HepG2 (cell line): ENCODE measurements at regions not wholly inside any gene's neighbourhood (a gene's known extent, or its start where the extent isn't known, plus 50 kb on each side); places are given as distances from the start of the nearest gene placed in this dataset.

Source experiments
- ATAC-seq: fragments of 200-7000 bp; cut with Tn5 transposase; 3 replicates; pipeline ENCODE4 v1.9.1; 2020; ENCODE audit warnings: mild to moderate bottlenecking, moderate library complexity
- BruUV-seq: library from RNA; stranded (reverse); fragments of 400-500 nt; replicated peaks from 2 replicates; lab custom pipeline; 2021; lab: Mats Ljungman, UMichigan
- CTCF ChIA-PET: fragments of 300-600 bp; formaldehyde crosslinking; extraction: SDS; loops from one replicate; lab custom pipeline; 2021; ENCODE audit warnings: low total read pairs, inconsistent platforms, low intra/inter-chr PET ratio; lab: Yijun Ruan, JAX
- POLR2A ChIA-PET: fragments of 350-600 bp; sonication (Branson Sonifier 250); formaldehyde crosslinking; loops from one replicate; lab custom pipeline; 2020; ENCODE audit warnings: antibody characterized with exemption, inconsistent platforms; lab: Yijun Ruan, JAX
- DNase-seq: peaks from one replicate; pipeline ENCODE4 v3.0.0-alpha.2; 2015; ENCODE audit warnings: low spot score
- FAIRE-seq: peaks from 3 replicates; lab custom pipeline; 2011; peaks lifted over from hg19 to GRCh38; lab: Jason Lieb, UNC
- H2AFZ ChIP-seq: one replicate; pipeline ENCODE4 v1.6.1; 2011; ENCODE audit warnings: low read length, inconsistent platforms
- H3K27ac ChIP-seq: fragments of 300-600 bp; 3 replicates; pipeline ENCODE4 v1.8.0; 2011; ENCODE audit warnings: mixed run types, mild to moderate bottlenecking, mixed read lengths, low read length, inconsistent platforms; ENCODE audit not compliant: insufficient read depth; ENCODE audit errors: extremely low read length
- H3K27me3 ChIP-seq, 2 experiments: fragments of 200-600 bp in 1 of 2; 2 replicates in 1 of 2; 3 replicates in 1 of 2; pipeline versions ENCODE4 v1.6.0 to v1.8.0; 2011; ENCODE audit warnings: low read length in 2 of 2, mild to moderate bottlenecking in 2 of 2, moderate library complexity in 2 of 2, inconsistent platforms in 1 of 2; ENCODE audit not compliant: insufficient read depth in 2 of 2, control insufficient read depth in 1 of 2
- H3K36me3 ChIP-seq, 2 experiments: fragments of 200-600 bp in 1 of 2; replicated peaks in 1 of 2; 2 replicates in 1 of 2; 3 replicates in 1 of 2; pipeline versions ENCODE4 v1.5.1 to v1.8.0; 2011; ENCODE audit warnings: low read length in 2 of 2, inconsistent platforms in 1 of 2; ENCODE audit not compliant: insufficient read depth in 2 of 2, control insufficient read depth in 1 of 2
- H3K4me1 ChIP-seq: 2 replicates; pipeline ENCODE4 v1.5.1; 2012; ENCODE audit warnings: low read length, inconsistent platforms; ENCODE audit not compliant: insufficient read depth
- H3K4me2 ChIP-seq: 2 replicates; pipeline ENCODE4 v1.6.0; 2011; ENCODE audit warnings: low read depth, low read length, inconsistent platforms
- H3K4me3 ChIP-seq, 3 experiments: fragments of 200-600 bp in 1 of 3; sonication (generic), shearing (Covaris generic) in 1 of 3; replicated peaks in 1 of 3; 2 replicates each; pipeline ENCODE4 v1.5.1; 2011 to 2016; ENCODE audit warnings: low read length in 3 of 3, inconsistent platforms in 2 of 3, low read depth in 2 of 3, mild to moderate bottlenecking in 2 of 3, control low read depth in 1 of 3, mixed read lengths in 1 of 3; ENCODE audit not compliant: insufficient read depth in 1 of 3
- H3K79me2 ChIP-seq: one replicate; pipeline ENCODE4 v1.6.1; 2011; ENCODE audit warnings: low read length, inconsistent platforms; ENCODE audit not compliant: insufficient read depth
- H3K9ac ChIP-seq: 2 replicates; pipeline ENCODE4 v1.6.0; 2011; ENCODE audit warnings: mild to moderate bottlenecking, low read depth, low read length, inconsistent platforms; ENCODE audit not compliant: insufficient read depth
- H3K9me3 ChIP-seq: 2 replicates; pipeline ENCODE4 v1.5.1; 2012; ENCODE audit warnings: mild to moderate bottlenecking, low read length
- H4K20me1 ChIP-seq: 2 replicates; pipeline ENCODE4 v1.6.0; 2011; ENCODE audit warnings: inconsistent platforms, mild to moderate bottlenecking, low read length, moderate library complexity; ENCODE audit not compliant: insufficient read depth
- ARNTL ChIP-seq: sonication (generic); formaldehyde crosslinking; IDR thresholded peaks from 2 replicates; pipeline ENCODE4 v1.4.0; 2020; ENCODE audit warnings: mild to moderate bottlenecking, missing genetic modification reagents
- CBX2 ChIP-seq, 2 experiments: fragments of 200-600 bp in 1 of 2; sonication (generic); formaldehyde crosslinking in 1 of 2; IDR thresholded peaks; 2 replicates each; pipeline versions ENCODE4 v1.7.0 to v1.8.1; 2018 to 2022; ENCODE audit warnings: low read depth in 2 of 2, low read length in 1 of 2, mild to moderate bottlenecking in 1 of 2, missing genetic modification reagents in 1 of 2
- CENPX ChIP-seq: sonication (generic); formaldehyde crosslinking; IDR thresholded peaks from 2 replicates; pipeline ENCODE4 v1.9.0; 2021; ENCODE audit warnings: mild to moderate bottlenecking, missing genetic modification reagents, moderate library complexity
- DPF2 ChIP-seq: sonication (generic); formaldehyde crosslinking; IDR thresholded peaks from 2 replicates; pipeline ENCODE4 v1.4.0; 2020; ENCODE audit warnings: mild to moderate bottlenecking, low read depth, missing genetic modification reagents, borderline replicate concordance
- ISL2 ChIP-seq: sonication (generic); formaldehyde crosslinking; IDR thresholded peaks from 2 replicates; pipeline ENCODE4 v1.5.0; 2020; ENCODE audit warnings: missing genetic modification reagents
- RFX5 ChIP-seq: IDR thresholded peaks from 2 replicates; pipeline ENCODE4 v1.6.1; 2011; ENCODE audit warnings: low read depth, low read length, improper control_type of control experiment
- SIN3B ChIP-seq: fragments of 150-350 bp; IDR thresholded peaks from 2 replicates; pipeline ENCODE4 v1.6.1; 2014; ENCODE audit warnings: low read length
- ZBTB20 ChIP-seq: sonication (generic); formaldehyde crosslinking; IDR thresholded peaks from 2 replicates; pipeline ENCODE4 v1.8.1; 2023; ENCODE audit warnings: missing genetic modification reagents, low read depth, mild to moderate bottlenecking, borderline replicate concordance
- ZFP62 ChIP-seq: sonication (generic); formaldehyde crosslinking; IDR thresholded peaks from 2 replicates; pipeline ENCODE4 v1.4.0; 2020; ENCODE audit warnings: missing genetic modification reagents
- ZNF747 ChIP-seq: sonication (generic); formaldehyde crosslinking; IDR thresholded peaks from 2 replicates; pipeline ENCODE4 v1.8.1; 2023; ENCODE audit warnings: missing genetic modification reagents, mild to moderate bottlenecking, borderline replicate concordance
- WGBS: methylation state at CpG from one replicate; pipeline ENCODE4 v1.1.6; 2017; ENCODE audit warnings: low lambda C conversion rate; 5-methylcytosine and 5-hydroxymethylcytosine counted together
- in situ Hi-C: cut with HindIII; loops from 2 replicates; pipeline ENCODE4 v1.10.0; 2017; ENCODE audit warnings: low pct_unique_long_range_greater_than_20kb; ENCODE audit not compliant: extremely low pct_ligation_motif_present
- intact Hi-C: fragments of 100-400 bp; cut with micrococcal nuclease; formaldehyde crosslinking; loops from one replicate; pipeline ENCODE4 v1.10.0; 2022; ENCODE audit not compliant: unreplicated experiment
- TF ChIP-seq, protein P1 (sequence below): sonication (generic); formaldehyde crosslinking; IDR thresholded peaks from 2 replicates; pipeline ENCODE4 v1.8.1; 2023; ENCODE audit warnings: mild to moderate bottlenecking, missing genetic modification reagents
- TF ChIP-seq, protein P2 (sequence below): sonication (generic); formaldehyde crosslinking; IDR thresholded peaks from 2 replicates; pipeline ENCODE4 v1.8.0; 2022; ENCODE audit warnings: missing genetic modification reagents, mild to moderate bottlenecking, borderline replicate concordance
- TF ChIP-seq, protein P3 (sequence below), 2 experiments: sonication (generic) in 1 of 2; formaldehyde crosslinking in 1 of 2; IDR thresholded peaks; 2 replicates each; pipeline versions ENCODE4 v1.6.1 to v1.9.0; 2014 to 2022; ENCODE audit warnings: antibody characterized with exemption in 1 of 2, borderline replicate concordance in 1 of 2, inconsistent platforms in 1 of 2, low read depth in 1 of 2, missing genetic modification reagents in 1 of 2
- TF ChIP-seq, protein P4 (sequence below): IDR thresholded peaks from 2 replicates; pipeline ENCODE4 v1.6.1; 2016; ENCODE audit warnings: missing compliant biosample characterization, missing genetic modification reagents, borderline replicate concordance

DNA sequence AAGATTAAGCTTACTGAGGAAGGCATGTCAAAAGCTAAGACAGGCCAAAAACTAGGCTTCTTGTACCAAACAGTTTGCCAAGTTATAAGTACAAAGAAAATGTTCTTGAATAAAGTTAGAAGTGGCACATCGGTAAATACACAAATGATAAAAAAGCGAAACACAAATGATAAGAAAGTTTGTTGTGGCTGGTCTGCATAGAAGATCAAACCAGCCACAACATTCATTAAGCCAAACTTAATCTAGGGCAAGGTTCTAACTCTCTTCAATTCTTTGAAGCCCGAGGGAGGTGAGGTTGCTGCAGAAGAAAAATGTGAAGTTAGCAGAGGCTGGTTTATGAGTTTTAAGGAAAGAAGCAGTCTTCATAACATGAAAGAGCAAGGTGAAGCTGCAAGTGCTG is 1119.6 kb upstream of the FLRT2 start:
- intact Hi-C loops, result no loop called here
- H3K36me3 ChIP-seq, result no peaks in the 10 kb centered on the region
- no peaks in the 10 kb centered on the region for H3K79me2 ChIP-seq
- H4K20me1 ChIP-seq, result no peaks in the 10 kb centered on the region
- ChIA-PET CTCF (no interaction called here), POLR2A (no interaction called here)
- H2AFZ ChIP-seq, result no peak overlapping the region
- peaks cover 67% of the 10 kb centered on the region for H3K9me3 ChIP-seq
- FAIRE-seq (no peak), ATAC-seq (no peak), DNase-seq (no peak)
- BruUV-seq, result no TSS peak
- no peaks in the 10 kb centered on the region for H3K4me1 ChIP-seq
- H3K27ac ChIP-seq, result no peak overlapping the region
- no peak overlapping the region for H3K4me3 ChIP-seq
- WGBS, result 40% methylated on average over 3 of the region's 3 CpGs
- H3K27me3 ChIP-seq, result no peaks in the 10 kb centered on the region
- in situ Hi-C loops, result no loop called here
- H3K4me2 ChIP-seq, result no peak overlapping the region
- H3K9ac ChIP-seq, result no peak overlapping the region
- TF ChIP-seq, protein P1, sequence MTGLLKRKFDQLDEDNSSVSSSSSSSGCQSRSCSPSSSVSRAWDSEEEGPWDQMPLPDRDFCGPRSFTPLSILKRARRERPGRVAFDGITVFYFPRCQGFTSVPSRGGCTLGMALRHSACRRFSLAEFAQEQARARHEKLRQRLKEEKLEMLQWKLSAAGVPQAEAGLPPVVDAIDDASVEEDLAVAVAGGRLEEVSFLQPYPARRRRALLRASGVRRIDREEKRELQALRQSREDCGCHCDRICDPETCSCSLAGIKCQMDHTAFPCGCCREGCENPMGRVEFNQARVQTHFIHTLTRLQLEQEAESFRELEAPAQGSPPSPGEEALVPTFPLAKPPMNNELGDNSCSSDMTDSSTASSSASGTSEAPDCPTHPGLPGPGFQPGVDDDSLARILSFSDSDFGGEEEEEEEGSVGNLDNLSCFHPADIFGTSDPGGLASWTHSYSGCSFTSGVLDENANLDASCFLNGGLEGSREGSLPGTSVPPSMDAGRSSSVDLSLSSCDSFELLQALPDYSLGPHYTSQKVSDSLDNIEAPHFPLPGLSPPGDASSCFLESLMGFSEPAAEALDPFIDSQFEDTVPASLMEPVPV (CRISPR knock-in tag), result no peak
- no peak for TF ChIP-seq DPF2
- no peak for TF ChIP-seq SIN3B
- TF ChIP-seq ISL2 (CRISPR knock-in tag), result no peak
- TF ChIP-seq, protein P2, sequence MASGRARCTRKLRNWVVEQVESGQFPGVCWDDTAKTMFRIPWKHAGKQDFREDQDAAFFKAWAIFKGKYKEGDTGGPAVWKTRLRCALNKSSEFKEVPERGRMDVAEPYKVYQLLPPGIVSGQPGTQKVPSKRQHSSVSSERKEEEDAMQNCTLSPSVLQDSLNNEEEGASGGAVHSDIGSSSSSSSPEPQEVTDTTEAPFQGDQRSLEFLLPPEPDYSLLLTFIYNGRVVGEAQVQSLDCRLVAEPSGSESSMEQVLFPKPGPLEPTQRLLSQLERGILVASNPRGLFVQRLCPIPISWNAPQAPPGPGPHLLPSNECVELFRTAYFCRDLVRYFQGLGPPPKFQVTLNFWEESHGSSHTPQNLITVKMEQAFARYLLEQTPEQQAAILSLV, result no peak
- TF ChIP-seq, protein P3, sequence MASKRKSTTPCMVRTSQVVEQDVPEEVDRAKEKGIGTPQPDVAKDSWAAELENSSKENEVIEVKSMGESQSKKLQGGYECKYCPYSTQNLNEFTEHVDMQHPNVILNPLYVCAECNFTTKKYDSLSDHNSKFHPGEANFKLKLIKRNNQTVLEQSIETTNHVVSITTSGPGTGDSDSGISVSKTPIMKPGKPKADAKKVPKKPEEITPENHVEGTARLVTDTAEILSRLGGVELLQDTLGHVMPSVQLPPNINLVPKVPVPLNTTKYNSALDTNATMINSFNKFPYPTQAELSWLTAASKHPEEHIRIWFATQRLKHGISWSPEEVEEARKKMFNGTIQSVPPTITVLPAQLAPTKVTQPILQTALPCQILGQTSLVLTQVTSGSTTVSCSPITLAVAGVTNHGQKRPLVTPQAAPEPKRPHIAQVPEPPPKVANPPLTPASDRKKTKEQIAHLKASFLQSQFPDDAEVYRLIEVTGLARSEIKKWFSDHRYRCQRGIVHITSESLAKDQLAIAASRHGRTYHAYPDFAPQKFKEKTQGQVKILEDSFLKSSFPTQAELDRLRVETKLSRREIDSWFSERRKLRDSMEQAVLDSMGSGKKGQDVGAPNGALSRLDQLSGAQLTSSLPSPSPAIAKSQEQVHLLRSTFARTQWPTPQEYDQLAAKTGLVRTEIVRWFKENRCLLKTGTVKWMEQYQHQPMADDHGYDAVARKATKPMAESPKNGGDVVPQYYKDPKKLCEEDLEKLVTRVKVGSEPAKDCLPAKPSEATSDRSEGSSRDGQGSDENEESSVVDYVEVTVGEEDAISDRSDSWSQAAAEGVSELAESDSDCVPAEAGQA (IDR thresholded peaks at IDR 0.05; ENCODE audit: low read depth), result no peak
- TF ChIP-seq, protein P3 (CRISPR knock-in tag; IDR thresholded peaks at IDR 0.05; ENCODE audit: borderline replicate concordance), result no peak
- TF ChIP-seq, protein P4, sequence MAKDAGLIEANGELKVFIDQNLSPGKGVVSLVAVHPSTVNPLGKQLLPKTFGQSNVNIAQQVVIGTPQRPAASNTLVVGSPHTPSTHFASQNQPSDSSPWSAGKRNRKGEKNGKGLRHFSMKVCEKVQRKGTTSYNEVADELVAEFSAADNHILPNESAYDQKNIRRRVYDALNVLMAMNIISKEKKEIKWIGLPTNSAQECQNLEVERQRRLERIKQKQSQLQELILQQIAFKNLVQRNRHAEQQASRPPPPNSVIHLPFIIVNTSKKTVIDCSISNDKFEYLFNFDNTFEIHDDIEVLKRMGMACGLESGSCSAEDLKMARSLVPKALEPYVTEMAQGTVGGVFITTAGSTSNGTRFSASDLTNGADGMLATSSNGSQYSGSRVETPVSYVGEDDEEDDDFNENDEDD (CRISPR knock-in tag), result no peak
- TF ChIP-seq ZFP62 (CRISPR knock-in tag), result no peak
- no peak for TF ChIP-seq RFX5
- TF ChIP-seq ARNTL (CRISPR knock-in tag), result no peak
- no peak for TF ChIP-seq ZBTB20 (CRISPR knock-in tag)
- TF ChIP-seq ZNF747, result no peak
- no peak for TF ChIP-seq CBX2 (IDR thresholded peaks at IDR 0.05; ENCODE audit: low read depth, low read length)
- TF ChIP-seq CBX2 (CRISPR knock-in tag; IDR thresholded peaks at IDR 0.05; ENCODE audit: low read depth), result no peak
- TF ChIP-seq CENPX, result no peak
